Nucleus accumbens (tissue), 56 donors: ENCODE measurements at regions not wholly inside any gene's neighbourhood (a gene's known extent, or its start where the extent isn't known, plus 50 kb on each side); places are given as distances from the start of the nearest gene placed in this dataset.
A peak's percentile ranks its signal among the peaks of the same experiment; 100 is the strongest.

Experiments used
- DNase-seq, 56 donors: peaks; one replicate each; lab custom pipeline; 2025; lab: John Stamatoyannopoulos, UW

DNA sequence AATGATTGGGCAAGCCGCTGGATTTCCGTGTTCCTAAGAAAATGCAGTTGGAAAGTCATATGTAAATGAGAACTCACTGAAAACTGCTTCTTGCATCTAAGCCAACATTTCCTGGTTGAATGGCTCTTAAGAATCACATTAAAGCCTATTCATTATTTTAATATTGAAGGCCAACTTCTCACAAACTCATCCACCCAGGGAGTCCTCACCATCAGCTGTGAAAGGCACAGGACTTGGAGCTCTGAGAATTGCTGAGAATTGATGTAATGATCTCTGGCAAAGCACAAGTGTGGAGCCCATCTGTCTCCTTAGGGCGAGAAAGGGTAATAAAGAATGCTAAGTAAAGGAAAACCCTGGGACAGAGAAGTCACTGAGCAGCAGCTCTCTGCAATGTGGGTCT, 55.9 kb upstream of the APCDD1 start:
- peak in 8 of 56 donors; percentile 14 to 35 (median 21) for DNase-seq

DNA sequence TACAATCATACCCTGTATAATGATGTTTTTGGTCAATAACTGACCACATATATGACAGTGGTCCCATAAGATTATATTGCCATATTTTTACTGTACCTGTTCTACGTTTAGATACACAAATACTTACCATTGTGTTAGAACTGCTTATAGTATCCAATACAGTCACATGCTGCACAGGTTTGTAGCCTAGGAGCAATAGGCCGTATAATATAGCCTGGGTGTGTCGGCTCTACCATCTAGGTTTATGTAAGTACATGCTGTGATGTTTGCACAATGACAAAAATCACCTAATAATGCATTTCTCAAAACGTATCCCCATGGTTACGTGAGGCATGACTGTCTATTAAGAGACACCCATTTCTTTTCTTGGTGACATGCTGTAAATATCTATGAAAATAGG, 55.0 kb upstream of the APCDD1 start:
- no peak for DNase-seq

DNA sequence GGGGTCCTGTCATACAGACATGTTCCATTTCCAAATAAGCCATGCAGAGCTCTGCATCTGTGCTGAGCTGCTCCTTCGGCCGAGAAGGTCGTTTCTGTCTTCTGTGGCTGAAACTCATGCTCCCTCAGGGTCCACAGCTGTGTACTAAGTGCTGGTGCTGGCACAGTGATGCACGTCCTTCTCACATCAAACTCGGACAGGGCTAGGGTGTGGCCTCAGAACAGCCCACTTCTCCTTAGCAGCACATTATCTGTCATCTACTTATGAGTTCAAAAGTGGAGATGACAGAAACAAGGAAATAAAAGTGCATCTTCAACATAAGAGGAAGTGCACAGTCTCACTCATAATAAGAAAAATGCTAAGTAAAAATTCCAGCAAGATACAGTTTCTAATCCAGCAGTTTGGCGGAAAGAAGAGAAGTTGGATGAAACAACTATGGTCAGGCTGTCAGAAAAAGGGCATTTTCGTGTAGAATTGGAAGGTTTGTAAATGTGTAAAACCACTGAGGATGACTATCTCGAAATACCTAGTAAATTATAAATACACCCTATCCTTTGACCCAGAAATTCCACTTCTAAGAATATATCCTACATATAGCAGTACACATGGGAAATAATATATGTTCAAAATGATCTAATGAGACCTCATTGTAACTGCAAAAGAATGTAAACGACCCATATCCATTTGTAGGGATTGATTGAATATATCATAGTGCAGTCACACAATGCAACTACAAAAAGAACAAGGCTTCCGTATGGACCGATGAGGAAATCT, 53.7 kb upstream of the APCDD1 start:
- DNase-seq: no peak

DNA sequence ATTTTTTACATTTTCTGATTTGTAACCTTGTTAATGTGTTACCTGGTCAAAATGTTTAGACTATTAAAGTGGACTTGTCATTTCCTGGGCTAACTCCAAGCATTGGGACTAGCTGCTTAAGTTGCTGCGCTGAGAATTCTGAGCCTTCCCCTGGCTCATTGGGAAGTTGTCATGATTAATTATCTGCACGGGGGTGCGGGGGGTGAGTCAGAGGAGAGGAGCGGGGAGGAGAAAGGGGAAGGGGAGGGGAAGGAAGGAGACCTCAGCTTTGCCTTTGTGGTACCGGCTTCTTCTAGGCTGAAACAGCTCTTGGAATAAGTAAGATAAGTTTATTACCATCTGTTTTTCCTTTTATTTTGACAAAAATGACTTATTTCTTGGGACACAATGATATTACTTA, 52.9 kb upstream of the APCDD1 start:
- peak in 1 of 56 donors; percentile 49 for DNase-seq

DNA sequence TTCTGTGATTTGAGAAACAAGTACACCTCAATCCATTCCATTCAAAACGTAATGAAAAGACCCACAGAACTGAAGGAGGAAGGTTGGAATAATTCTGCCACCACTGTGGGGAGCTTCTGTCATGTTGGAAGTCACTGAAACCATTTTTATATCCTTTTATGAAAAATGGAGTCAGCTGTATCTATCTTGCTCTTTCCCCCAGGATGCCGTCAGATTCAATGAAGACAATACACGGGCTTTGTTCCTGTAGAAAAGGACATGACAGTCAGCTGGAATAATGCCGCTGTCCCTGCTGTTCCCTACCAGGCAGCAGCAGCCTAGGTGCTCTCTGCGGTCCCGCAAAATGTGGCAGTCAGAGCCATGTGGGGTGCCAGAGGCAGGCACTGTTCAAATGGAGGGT, 52.5 kb upstream of the APCDD1 start:
- DNase-seq: peak in 1 of 56 donors; percentile 22

DNA sequence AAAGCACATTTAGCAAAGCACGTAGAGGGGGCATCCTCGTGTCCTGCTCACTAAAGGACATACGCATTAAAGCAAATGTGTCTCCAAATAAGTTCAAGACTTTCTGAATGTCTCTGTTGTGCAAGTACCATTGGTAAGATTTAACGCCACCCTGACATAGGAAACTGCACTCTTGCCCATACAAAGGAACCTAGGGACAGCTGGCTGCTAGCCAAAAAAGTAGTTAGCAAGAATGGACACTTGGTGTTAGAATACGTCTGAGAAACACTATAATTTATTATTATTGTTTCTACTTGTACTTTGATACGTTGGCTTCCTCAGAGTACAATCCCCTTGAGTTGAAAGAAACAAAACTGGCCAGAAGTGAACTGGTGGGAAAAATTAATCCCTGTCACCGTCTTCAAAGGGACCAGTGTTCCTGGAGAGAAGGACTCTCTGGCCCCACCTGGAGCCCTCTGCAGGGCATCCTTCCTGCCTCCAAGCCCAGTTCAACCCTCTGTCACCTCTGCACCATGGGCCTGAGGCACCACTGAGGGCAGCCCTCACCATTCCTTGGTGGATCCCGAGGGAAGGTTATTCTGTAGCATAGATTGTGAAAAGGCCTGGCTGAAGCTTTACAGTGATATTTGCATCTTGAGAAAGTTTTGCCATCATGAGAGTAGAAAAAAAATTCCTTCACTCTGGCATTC, 51.4 kb upstream of the APCDD1 start:
- no peak for DNase-seq

DNA sequence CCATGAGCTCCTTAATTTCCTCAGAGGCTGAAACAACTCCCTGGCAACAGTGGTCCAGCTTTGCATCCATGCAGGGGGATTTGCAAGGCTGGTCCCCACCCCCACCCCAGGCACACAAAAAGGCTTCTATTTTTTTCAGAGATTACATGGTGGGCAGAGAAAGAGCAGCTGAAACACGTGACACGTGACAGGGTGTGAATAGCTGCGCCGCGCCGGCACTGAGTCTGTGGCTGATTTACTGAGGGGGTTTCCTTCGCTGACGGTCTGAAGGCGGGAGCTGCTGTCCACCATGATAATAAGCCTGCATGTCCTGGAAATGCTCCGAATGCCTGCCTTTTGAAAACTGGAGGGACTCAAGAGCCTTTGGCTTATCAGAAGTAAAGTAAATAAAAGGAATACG, 50.7 kb upstream of the APCDD1 start:
- peak in 18 of 56 donors; percentile 10 to 46 (median 29) for DNase-seq

DNA sequence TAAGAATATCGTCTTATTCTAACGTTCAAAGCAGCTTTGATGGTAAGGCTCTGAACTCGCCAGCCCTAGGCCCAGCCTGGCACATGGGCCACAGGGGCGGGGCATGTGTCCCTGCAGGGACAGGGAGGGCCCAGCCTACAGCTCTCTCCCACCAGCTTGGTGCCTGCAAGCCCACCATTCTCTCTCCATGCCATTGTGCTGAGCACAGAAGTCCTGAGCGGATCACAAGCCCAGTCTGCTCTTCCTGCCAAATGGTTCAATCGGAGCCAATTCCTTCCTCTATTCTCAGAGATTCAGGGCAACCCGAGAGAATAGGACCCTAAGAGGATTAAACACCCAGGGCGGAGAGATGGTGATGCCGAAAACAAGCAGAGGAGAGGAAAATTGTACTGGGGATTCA, 50.3 kb upstream of the APCDD1 start:
- DNase-seq: peak in 38 of 56 donors; percentile 12 to 66 (median 38)
